ENCODE measurements at regions not wholly inside any gene's neighbourhood (a gene's known extent, or its start where the extent isn't known, plus 50 kb on each side); places are given as distances from the start of the nearest gene placed in this dataset.

DNA sequence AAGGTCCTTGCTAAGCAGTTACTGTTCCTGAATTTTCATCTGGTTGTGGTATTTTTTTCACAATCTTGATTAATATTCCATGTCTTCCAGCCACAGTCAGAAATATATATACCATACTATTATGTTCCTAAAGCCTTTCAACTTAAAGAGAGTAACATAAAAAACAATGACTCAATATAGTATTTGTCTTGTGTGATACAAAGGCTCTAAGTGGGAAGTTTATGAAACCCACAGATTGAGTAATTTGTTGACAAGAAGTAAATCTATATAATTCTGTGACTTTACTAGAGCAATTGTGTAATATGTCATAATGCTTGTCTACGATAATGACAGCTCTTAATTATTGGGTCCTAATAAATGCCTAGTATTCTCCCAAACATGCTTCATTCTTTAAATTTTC, 509.4 kb downstream of the ISL1 start:
- DNase-seq (no peak), ATAC-seq (no peak)
- Histone ChIP-seq H3K27ac (no peak overlapping the region), H3K4me3 (no peak overlapping the region), H3K4me1 (no peaks in the 10 kb centered on the region), H3K9me3 (no peaks in the 10 kb centered on the region), H3K27me3 (no peaks in the 10 kb centered on the region), H3K36me3 (no peaks in the 10 kb centered on the region)
- WGBS (ENCODE audit: insufficient coverage, low coverage, low lambda C conversion rate, missing lambda C conversion rate), result 48% methylated on average over 1 of the region's 1 CpG
- intact Hi-C loops (cut with DNase I), result no loop called here
- no peak for TF ChIP-seq CTCF (IDR thresholded peaks at IDR 0.05)
- no peak for TF ChIP-seq POLR2A (IDR thresholded peaks at IDR 0.05)

DNA sequence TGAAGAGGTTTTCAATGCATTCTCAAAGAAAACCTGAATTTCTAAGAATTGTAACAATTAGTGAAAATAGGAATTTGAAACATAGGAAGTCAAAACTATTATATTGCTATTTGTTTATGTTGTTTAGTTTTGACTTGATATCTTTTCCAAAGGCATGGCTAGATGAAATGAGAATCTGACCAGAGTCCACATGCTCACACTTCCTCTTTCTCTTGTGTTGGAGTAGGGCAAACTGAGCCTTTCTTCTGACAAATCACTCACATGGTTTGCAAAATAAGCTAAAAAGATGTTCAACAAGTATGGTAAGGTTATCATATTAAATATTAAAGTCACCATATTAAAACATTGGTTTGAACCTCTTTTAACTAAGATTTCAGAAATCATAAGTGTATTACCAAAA, 512.6 kb downstream of the ISL1 start:
- TF ChIP-seq CTCF (IDR thresholded peaks at IDR 0.05), result no peak
- no peak for TF ChIP-seq POLR2A (IDR thresholded peaks at IDR 0.05)
- intact Hi-C loops (cut with DNase I), result no loop called here
- no peak overlapping the region for H3K4me3 ChIP-seq

DNA sequence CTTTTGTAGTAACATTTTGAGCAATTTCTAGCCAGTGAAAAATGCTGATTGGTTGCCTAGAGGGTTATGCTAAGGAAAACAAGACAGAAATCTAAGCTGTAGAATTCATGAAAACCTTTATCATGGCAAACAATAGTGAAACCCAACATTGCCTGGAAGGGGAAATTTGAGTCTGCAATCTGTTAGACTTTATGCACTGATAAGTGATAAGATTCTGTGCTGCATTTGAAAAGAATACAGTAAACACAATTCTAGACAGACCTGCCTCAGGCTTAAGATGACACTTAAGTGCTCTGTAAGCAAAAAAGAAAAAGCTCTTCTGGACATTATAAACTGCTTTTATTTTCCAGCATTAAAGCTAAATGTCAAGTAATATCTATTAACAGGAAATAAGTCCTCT, 519.3 kb downstream of the ISL1 start:
- Histone ChIP-seq H3K4me1 (no peaks in the 10 kb centered on the region), H3K27ac (no peak overlapping the region), H3K36me3 (no peaks in the 10 kb centered on the region), H3K27me3 (no peaks in the 10 kb centered on the region), H3K9me3 (no peaks in the 10 kb centered on the region), H3K4me3 (no peak overlapping the region)
- intact Hi-C loops (cut with DNase I), result no loop called here
- DNase-seq, result no peak
- TF ChIP-seq CTCF (IDR thresholded peaks at IDR 0.05) (no peak), POLR2A (IDR thresholded peaks at IDR 0.05) (no peak)
- ATAC-seq, result no peak

More for the DNA sequence above, 512.6 kb downstream of the ISL1 start:
- Histone ChIP-seq H3K9me3 (no peaks in the 10 kb centered on the region), H3K36me3 (no peaks in the 10 kb centered on the region), H3K27me3 (no peaks in the 10 kb centered on the region), H3K4me1 (no peaks in the 10 kb centered on the region), H3K27ac (no peak overlapping the region)
- ATAC-seq, result no peak
- DNase-seq, result no peak

GRCh38 chr5:51908215-51908614, 525.0 kb downstream of the ISL1 start:
- no peaks in the 10 kb centered on the region for H3K9me3 ChIP-seq
- intact Hi-C loops (cut with DNase I), result no loop called here
- no peaks in the 10 kb centered on the region for H3K27me3 ChIP-seq
- no peak overlapping the region for H3K4me3 ChIP-seq
- ATAC-seq (no peak), DNase-seq (no peak)
- H3K27ac ChIP-seq, result no peak overlapping the region
- H3K36me3 ChIP-seq, result no peaks in the 10 kb centered on the region
- TF ChIP-seq CTCF (IDR thresholded peaks at IDR 0.05) (no peak), POLR2A (IDR thresholded peaks at IDR 0.05) (no peak)
- no peaks in the 10 kb centered on the region for H3K4me1 ChIP-seq

DNA sequence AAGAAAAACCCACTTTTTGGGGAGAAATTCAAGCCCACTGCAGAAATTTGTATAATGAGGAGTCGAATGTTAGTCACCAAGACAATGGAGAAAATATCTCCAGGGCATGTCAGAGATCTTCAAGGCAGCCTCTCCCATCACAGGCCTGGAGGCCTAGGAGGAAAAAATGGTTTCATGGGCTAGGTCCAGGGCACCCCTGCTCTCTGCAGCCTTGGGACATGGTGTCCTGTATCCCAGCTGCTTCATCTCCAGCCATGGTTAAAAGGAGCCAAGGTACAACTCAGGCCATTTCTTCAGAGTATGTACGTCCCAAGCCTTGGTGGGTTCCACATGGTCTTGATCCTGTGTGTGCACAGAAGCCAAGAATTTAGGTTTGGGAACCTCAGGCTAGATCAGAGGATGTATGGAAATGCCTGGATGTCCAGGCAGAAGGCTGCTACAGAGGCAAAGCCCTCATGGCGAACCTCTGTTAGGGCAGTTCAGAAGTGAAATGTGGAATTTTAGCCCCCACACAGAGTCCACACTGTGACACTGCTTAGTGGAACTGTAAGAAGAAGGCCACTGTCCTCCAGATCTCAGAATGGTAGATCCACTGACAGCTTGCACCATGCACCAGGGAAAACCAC, 561.4 kb downstream of the ISL1 start:
- 24% methylated on average over 2 of the region's 3 CpGs for whole genome bisulfite sequencing (ENCODE audit: insufficient coverage, low coverage, low lambda C conversion rate, missing lambda C conversion rate)
- no peak overlapping the region for H3K4me3 ChIP-seq
- H3K9me3 ChIP-seq, result no peaks in the 10 kb centered on the region
- DNase-seq (no peak), ATAC-seq (no peak)
- no peaks in the 10 kb centered on the region for H3K27me3 ChIP-seq
- H3K36me3 ChIP-seq, result no peaks in the 10 kb centered on the region
- no peaks in the 10 kb centered on the region for H3K4me1 ChIP-seq
- no peak overlapping the region for H3K27ac ChIP-seq
- intact Hi-C loops (cut with DNase I), result no loop called here
- TF ChIP-seq POLR2A (IDR thresholded peaks at IDR 0.05) (no peak), CTCF (IDR thresholded peaks at IDR 0.05) (no peak)

Measured in right lobe of liver (tissue), 6 donors.